Fibroblast of the aortic adventitia (primary cell): ENCODE measurements at regions not wholly inside any gene's neighbourhood (a gene's known extent, or its start where the extent isn't known, plus 50 kb on each side); places are given as distances from the start of the nearest gene placed in this dataset.

Experiments
- DNase-seq: peaks from one replicate; pipeline ENCODE4 v3.0.0-alpha.2; 2010; ENCODE audit warnings: low read depth
- H3K4me3 ChIP-seq: 2 replicates; pipeline ENCODE4 v1.5.1; 2011; ENCODE audit warnings: low read depth, mild to moderate bottlenecking, control low read depth, low read length, moderate library complexity
- CTCF ChIP-seq: IDR thresholded peaks from 2 replicates; pipeline ENCODE4 v1.5.1; 2011; ENCODE audit warnings: mild to moderate bottlenecking, low read length, control low read depth, inconsistent platforms; ENCODE audit not compliant: insufficient read depth

- TF ChIP-seq CTCF = no peak
- H3K4me3 ChIP-seq = no peak overlapping the region
- DNase-seq = peak; percentile 99
Measured at GRCh38 chr14:51442513-51443175, 202.6 kb downstream of the TMX1 start.

GRCh38 chr14:51443195-51444018 lies 203.4 kb downstream of the TMX1 start:
- DNase-seq = peak; percentile 63
- no peak for TF ChIP-seq CTCF

GRCh38 chr14:51444353-51445000 lies 204.4 kb downstream of the TMX1 start:
- no peak for DNase-seq
- TF ChIP-seq CTCF = no peak
- no peak overlapping the region for H3K4me3 ChIP-seq

More at GRCh38 chr14:51443195-51444018, 203.4 kb downstream of the TMX1 start:
- H3K4me3 ChIP-seq = no peak overlapping the region

GRCh38 chr14:51445001-51445390 lies 204.9 kb downstream of the TMX1 start:
- H3K4me3 ChIP-seq = no peak overlapping the region
- no peak for TF ChIP-seq CTCF
- DNase-seq = peak; percentile 67

- no peak for TF ChIP-seq CTCF
- no peak overlapping the region for H3K4me3 ChIP-seq
- no peak for DNase-seq
Measured at GRCh38 chr14:51446771-51447170, 204.9 kb upstream of the FRMD6 start.

- no peak for DNase-seq
- no peak for TF ChIP-seq CTCF
- H3K4me3 ChIP-seq = no peak overlapping the region
Measured at GRCh38 chr14:51447411-51447810, 204.3 kb upstream of the FRMD6 start.
